Endometrium (tissue), 2 donors: ENCODE measurements at regions not wholly inside any gene's neighbourhood (a gene's known extent, or its start where the extent isn't known, plus 50 kb on each side); places are given as distances from the start of the nearest gene placed in this dataset.
"Not testable (repeated sequence)": the region's sequence is repeated elsewhere in the genome, so short reads cannot be mapped to it uniquely, and the experiment has no call there.

ENCODE experiments used
- FAIRE-seq: peaks from 2 replicates; lab custom pipeline; 2012; peaks lifted over from hg19 to GRCh38; lab: Jason Lieb, UNC
- donor health status: control.
- donor health status: control.

DNA sequence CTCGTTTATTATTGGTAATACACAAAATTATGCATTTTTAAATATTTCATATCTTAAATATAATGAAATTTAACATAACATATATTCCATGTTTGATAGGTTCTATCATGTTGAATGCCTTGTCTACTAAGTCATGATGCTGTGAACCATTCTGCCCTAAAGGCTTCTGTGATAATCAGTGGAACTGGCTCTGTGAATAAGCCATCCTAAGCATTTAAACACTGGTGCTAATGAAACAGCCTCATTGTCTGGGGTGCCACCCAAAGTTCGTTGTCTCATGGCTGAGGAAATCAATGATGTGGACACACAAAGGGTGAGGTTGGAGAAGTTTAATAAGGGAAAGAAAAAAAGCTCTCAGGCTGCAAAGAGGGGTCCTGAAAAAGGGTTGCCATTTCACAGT lies 264.7 kb upstream of the ZRANB2 start:
- FAIRE-seq: no peak

DNA sequence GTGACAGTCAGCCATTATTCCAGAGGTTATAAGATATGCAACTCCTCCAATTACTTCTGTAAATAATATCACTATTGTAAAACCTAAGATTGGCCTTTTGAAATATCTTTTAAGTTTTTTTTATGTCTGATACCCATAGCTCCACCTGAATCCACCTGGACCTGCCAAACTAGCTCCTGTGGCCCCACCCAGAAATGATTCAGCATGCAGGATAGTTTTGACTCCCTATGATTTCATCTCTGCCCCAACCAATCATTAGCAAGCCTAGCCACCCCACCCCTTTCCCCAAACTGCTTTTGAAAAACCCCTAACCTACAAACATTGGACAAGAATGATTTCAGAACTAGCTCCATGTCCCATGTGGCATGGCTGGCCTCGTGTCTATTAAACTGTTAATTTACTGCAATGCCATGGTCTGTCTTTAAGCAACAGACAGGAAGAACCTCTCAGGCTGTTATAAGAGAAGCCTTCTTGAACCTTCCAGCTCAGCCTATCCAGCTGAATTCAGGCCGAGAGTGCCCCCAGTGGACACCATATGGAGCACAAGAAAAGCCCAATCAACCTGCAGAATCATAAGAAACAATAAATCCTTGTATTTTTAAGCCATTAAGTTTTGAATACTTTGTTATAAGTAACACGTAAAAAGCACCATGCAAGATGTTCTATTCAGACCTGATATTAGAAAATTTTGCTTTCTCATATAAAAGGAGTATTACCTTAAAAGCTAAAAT lies 263.0 kb upstream of the ZRANB2 start:
- no peak for FAIRE-seq

DNA sequence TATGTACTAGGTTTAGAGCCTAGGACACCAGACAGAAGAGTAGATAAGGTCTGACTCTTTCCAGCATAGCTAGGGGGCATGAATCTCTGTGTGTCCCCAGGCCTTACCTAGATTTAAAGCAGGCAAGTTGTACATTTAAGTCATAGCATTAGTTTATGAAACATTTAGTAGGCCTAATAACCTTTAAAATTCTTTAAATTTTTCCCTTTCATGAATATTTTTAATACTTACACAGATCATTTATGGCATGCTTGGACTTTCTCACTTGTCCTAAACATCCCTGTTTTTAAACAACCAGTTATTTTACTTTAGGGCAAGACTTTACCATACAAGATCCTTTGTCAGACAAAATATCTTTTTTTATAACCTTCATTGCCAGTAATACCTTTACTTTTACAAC lies 258.4 kb upstream of the ZRANB2 start:
- no peak for FAIRE-seq

DNA sequence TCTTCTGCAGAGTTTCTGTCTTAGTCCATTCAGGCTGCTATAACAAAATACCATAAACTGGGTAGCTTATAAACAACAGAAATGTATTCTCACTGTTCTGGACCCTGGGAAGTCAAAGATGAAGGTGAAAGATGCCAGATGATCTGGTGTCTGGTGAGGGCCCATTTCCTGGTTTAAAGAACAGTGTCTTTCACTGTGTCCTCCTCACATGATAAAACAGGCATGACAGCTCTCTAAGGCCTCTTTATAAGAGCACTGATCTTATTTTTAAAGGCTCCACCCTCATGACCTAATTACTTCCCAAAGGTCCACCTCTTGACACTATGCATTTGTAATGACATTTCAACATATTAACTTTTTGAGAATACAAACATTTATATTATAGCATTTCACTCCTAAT lies 250.2 kb upstream of the ZRANB2 start:
- FAIRE-seq: no peak

DNA sequence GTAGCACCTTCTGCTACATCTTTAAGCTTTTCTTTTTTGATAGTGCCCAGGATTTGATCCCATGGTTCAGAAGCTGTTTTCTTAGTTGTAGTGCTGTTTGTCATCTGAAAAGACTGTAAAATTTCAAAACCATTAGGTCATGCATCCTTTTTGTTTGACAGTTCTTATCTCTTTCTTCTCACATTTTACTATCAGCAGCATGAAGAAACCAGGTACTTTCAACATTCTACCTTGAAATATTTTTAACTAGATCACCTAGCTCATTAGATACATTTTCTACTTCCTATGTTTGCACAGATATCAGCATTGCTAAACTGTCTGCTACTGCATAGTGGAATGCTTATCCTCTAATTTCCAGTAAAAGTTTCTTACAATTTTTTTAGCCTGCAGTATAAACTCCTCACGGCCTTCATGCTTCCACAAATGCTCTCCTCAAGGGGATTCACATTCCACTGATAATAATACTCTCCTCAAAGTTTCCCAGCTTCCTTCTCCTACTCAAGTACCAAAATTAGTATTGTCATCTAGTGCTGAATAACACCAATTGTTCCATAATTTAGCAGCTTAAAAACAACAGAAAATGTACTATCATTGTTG lies 243.9 kb upstream of the ZRANB2 start:
- no peak for FAIRE-seq

DNA sequence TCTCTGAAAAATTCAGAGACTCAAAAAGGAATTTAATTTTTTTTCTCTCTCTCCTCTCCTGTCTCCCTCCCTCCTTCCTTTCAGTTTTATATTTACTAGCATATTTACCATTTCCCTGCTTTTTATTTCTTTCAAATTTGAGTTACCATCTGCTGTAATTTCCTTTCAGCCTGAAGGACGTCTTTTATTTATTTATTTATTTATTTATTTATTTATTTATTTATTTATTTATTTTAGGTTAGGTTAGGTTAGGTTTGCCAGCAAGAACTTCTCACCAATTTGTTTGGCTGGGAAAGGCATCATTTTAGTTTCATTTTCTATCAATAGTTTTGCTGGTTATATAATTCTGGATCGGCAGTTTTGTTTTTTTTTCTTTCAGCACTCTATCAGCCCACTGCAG lies 231.7 kb upstream of the ZRANB2 start:
- no peak for FAIRE-seq

DNA sequence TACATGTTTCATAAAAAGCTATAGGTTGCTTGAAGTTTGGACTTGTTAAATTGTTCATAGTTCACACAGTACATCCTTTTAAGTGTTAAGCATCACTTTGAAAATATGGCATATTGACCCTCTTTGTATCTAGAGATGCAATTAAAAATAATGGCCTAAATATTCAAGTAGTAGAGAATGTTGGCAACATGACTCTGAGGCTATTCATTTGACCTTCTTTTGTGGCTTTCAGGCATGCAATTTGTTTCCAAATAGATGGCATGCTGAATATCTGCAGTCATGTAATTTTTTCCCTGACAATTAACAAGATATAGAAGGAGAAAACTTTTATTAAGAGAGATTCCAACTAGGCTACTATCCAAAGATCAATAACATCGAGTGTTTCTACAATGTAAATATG lies 230.5 kb upstream of the ZRANB2 start:
- FAIRE-seq: no peak

DNA sequence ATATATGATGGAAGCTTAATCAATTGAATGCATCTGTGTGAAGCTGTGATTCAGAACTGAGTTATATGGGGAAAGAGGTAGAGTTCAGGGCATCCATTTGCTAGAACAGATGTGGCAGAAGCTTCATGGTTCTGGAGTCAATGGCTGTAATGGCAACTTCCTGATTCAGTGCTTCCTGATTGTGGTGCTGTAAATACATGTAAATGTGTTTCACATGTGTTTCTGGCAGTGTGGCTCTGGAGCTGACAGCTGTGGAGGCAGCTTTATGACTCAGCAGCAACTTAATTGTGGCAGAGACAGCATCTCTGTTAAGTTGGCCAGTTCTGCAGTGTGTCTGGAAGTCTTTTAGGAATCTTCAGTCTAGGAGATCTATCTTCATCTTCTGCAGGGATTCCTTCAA lies 226.6 kb upstream of the ZRANB2 start:
- no peak for FAIRE-seq

DNA sequence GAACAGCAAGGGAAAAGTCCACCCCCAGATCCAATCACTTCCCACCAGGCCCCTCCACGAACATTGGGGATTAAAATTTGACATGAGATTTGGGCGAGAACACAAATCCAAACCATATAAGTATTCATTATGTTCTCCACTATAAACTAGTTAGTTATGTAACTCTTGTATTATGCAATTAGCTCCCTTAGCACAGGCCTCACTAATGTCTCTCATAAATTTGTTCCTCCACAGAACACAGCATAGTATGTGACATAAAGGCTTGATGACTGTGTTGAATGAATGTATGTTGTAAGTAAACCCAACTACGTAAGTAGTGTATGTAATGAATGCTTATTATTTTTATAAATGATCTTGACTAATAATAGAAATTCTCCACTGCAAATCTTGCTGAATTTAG lies 223.3 kb upstream of the ZRANB2 start:
- FAIRE-seq: no peak

DNA sequence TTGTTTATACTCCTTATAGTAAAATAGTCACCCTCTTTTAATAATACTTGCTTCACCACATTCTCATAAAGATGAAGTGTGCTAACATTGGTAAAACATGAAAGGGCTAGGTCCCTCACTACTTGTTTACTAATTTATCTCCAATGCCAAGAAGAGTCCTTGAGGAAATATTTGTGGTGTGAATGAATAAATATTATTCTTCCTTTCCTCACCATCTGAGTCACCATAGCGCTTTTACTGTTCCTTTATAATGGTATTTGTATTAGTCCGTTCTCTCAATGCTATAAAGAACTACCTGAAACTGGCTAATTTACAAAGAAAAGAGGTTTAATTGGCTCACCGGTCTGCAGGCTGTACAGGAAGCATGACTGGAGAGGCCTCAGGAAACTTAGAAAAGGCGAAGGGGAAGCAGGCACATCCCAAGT lies 222.8 kb upstream of the ZRANB2 start:
- FAIRE-seq: no peak

DNA sequence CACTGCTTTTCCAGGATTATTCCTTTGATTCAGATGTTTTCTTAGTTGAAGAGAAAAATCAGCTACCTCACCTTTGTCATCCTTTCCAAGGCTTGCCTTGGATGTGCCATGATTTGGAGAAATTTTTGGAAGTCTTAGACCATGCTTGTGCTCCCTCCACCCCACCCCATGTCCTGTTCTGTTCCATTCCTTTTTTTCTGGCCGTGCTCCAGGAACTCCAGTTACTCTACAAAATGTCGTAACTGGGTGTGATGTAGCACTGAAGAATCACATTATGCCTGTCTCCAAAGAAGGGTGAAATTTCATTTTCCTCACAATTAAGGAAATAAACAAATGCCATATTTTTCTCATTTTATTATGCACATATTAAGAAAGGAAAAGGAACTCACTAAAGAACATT lies 217.8 kb upstream of the ZRANB2 start:
- no peak for FAIRE-seq

DNA sequence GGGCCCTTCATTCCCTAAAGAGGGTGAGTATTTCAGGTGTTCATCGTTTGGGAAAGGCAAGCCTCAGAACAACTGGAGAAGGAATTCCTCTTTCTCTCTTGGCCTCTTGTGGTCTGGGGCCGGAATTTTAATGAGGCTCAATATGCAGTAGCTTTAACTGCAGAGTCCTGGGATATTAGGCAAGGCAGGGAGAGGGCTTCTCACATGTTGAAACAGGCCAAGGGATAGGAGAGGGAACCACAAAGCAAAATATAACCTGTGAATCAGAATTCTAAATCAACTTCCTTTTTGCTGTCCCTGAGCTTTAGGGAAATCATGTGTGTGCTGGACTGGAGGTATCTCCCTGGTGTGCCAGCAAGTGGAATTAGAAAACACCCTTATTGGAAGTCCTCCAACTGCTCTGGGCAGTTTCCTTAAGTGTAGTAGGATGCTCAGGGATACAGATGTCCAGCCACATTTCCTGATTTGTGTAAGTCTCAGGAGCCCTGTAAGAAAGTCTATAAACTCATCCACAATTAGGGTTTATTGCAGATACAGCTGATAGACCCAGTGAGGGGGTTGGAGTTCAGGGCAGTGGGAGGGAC lies 215.8 kb upstream of the ZRANB2 start:
- no peak for FAIRE-seq

DNA sequence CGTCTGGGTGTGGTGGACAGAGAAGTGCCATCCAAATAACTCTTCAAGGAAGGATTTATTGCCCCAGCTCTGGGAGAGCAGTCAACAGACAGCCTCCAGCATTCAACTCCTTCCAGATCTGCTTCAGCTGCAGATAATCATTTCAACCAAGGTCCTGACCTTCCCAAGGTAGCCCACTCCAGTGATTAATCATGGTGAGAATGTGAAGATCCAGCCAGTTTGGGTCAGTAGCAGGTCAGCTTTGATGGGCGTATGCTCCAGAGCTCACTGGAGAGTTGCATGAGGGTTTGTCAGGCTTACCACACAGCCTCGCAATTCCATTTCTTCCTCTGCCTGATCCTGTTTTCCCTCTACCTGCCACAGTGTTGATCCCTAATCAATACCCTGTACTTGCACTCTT lies 214.5 kb upstream of the ZRANB2 start:
- no peak for FAIRE-seq

DNA sequence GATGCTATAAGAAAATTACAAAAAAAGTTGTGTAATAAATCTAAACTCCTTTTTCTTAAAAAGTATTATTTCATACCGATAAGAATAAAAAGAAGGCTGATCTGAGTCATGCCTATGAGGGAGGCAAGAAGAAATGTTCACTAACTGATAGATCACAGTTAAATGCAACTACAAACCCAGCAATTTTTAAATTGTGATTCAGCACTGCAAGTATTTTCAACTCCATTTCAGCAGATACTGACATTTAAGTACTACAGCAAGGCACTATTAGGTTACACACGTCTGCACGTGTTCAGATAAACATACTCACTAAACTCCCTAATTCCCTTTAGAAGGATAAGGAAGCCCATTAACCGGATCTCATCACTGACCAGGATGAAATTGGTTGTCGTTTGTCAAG lies 213.3 kb upstream of the ZRANB2 start:
- no peak for FAIRE-seq

DNA sequence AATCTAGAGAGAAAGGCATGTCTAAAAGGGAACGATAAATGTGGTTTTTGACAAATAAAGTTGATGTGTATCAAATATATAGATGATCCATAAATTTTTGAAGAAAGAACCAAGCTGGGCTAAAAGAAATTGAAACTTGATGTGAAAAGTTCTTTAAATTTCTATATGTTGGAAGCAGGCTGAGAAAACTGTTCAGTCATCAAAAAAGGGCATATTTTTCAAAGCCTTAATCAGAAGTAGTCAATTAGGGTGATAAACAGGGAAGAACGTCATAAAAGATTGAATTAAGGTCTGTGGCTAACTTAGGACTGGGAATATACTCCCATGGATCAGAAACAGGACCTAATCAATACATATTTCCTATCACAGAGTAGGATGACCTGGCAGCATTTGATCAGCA lies 211.4 kb upstream of the ZRANB2 start:
- no peak for FAIRE-seq

DNA sequence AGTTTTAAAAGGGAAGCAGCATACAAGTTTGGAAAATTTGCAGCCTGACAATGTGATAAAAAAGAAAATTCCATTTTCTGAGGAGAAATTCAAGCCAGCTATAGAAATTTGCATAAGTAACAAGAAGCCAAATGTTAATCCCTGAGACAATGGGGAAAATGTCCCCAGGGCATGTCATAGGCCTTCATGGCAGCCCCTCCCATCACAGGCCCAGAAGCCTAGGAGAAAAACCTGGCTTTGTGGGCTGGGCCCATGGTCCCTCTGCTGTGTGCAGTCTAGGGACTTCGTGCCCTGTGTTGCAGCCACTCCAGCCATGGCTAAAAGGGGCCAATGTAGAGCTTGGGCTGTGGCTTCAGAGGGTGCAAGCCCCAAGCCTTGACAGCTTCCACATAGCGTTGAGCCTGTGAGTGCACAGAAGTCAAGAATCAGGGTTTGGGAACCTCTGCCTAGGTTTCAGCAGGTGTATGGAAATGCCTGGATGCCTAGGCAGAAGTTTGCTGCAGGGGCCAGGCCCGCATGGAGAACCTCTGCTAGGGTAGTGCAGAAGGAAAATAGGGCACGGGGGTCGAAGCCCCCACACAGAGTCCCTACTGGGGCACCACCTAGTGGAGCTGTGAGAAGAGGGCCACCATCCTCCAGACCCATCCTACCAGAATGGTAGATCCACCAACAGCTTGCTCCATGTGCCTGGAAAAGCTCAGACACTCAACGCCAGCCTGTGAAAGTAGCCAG lies 209.8 kb upstream of the ZRANB2 start:
- FAIRE-seq: not testable (repeated sequence)

DNA sequence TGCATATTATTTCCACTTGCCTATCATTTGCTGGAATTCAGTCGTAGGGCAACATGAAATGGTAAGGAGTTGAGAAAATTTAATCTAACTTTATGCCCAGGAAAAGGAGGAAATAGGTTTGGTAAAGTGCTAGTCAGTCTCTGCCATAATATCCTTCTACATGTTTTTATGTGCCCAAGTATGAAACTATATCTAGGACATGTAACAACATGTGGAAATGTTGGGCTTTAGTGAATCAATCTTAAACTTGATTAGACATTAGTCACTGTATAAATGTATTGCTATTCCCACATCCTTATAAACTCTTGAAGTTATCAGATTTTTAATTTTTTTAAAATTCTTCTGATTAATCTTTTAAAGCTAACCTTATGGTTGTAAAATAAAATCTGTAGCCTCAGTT lies 204.7 kb upstream of the ZRANB2 start:
- no peak for FAIRE-seq

DNA sequence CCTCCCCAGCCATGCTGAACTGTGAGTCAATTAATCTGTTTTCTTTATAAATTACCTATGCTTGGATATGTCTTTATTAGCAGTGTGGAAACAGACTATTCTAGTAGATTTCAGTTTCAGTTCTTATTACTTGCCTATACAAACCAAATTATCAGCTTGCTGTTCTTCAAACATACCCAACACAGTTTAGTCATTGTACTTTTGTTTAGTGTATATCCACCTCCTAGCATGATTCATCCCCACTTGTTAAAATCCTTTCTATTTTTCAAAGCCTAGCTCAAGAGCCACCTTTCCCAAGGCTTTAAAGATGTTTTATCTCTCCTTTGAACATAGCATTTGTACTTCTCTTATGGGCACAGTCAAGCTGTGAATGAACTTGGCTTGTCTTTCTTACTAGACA lies 195.6 kb upstream of the ZRANB2 start:
- no peak for FAIRE-seq

DNA sequence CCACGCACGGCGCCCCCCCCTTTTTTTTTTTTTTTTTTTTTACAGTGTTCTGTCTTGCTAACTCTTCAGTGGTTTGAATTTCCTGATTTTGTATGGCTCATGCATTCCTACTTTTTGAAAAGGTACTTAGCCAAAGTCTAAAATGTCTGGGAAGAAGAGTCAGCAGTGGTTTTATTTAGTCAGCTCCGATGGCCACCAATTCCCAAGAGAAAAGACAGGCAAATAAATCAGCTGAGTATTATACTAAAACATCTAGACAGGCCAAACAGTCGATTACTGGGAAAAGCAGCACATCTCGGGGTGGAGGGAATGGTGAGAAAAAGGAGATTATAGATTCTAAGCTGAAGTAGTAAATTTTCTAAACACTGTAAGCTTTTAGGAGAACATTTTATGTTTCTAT lies 192.5 kb upstream of the ZRANB2 start:
- no peak for FAIRE-seq

DNA sequence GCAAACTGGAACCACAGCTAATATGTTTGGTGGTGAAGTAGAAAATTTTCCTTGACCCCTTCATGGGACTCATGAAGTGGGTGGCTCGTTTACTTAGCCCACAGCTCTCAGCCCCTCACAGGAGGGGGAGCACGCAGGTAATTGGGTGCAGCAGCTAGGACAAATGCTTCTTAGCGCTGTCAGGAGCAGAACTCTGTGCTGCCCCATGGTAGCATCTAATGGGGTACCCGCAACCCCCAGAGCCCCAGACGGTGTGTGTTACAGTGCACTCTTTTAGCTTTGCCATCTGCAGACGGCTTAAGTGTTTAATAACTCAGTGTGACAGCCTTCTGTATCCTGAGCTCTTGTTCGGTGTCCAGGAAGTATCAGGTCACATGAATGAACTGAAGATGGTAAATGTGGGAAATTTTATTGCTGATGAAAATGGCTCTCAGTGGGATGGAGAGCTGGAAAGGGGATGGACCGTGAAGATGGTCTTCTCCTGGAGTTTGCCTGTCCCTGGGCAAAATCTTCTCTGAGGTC lies 189.6 kb upstream of the ZRANB2 start:
- FAIRE-seq: no peak

DNA sequence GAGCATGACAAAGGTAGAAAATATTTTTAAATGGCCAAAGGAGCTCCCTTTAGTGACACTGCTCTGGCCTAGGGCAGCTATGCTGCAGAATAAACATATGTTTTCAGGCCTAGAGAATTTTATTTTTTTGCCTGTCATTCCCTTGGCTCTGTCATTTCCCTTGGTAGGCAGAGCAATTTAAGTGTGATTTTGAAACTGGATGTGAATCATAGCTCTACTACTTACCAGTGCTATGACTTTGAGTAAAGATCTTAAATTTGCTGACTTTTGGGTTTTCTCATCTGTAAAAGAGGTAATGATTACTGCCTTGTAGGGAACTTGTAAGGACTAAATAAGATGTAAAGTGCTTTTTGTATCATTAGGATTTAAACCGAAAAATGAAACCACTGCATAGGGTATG lies 189.0 kb upstream of the ZRANB2 start:
- FAIRE-seq: no peak

DNA sequence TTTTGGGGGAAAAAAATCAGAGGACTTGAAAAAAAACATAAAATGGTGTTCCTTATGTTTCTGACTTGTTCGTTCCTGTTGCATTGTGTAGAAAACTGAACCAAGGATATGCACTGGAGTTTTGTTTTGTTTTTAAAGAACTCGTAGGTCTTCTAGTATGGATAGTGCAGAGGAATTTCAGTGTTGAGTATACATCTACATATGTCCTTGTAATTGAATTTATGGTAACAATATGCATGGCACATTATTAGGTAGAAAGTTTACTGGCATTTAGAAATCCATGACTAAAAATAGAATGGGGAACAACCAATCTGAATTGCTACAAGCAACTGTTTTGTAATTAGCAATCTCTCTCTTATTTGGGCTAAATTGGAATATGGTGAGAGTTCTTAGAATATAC lies 188.3 kb upstream of the ZRANB2 start:
- FAIRE-seq: no peak

DNA sequence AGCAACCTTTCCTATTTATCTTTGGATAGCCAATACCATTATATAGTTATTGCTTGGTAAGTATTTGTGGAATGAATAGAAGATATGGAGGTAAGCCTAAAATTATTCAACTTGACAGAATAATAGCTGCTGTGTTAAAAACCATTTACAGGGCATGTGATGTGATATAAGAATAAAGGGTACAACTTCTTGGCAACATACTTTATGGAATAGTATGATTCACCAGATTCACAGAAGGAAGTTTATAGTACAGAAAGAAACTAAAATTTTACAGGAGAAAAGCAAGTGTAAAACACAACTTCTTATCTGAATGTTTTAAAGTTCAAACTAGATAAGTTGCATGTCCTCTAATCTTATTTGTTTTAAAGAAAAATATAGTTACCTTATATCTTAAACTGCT lies 186.4 kb upstream of the ZRANB2 start:
- FAIRE-seq: no peak
